Aorta (tissue), 5 donors: ENCODE measurements at regions not wholly inside any gene's neighbourhood (a gene's known extent, or its start where the extent isn't known, plus 50 kb on each side); places are given as distances from the start of the nearest gene placed in this dataset.
A peak's percentile ranks its signal among the peaks of the same experiment; 100 is the strongest.
"Not testable (repeated sequence)": the region's sequence is repeated elsewhere in the genome, so short reads cannot be mapped to it uniquely, and the experiment has no call there.

Experiments used
- ATAC-seq: fragments of 200-7000 bp; cut with Tn5 transposase; one replicate; pipeline ENCODE4 v1.9.1; 2022; ENCODE audit warnings: moderate library complexity; ENCODE audit not compliant: low FRiP score
- DNase-seq, 2 donors: peaks; one replicate each; pipeline ENCODE4 v3.0.0-alpha.2; 2020
- H3K27ac ChIP-seq, 2 donors: one replicate each; pipeline ENCODE4 v1.5.1; 2013; ENCODE audit warnings: low read length in 2 of 2, mild to moderate bottlenecking in 2 of 2, moderate library complexity in 2 of 2, control low read depth in 1 of 2, inconsistent platforms in 1 of 2, low read depth in 1 of 2
- H3K27me3 ChIP-seq, 2 donors: one replicate each; pipeline ENCODE4 v1.6.1; 2013; ENCODE audit warnings: control low read depth in 1 of 2, low read length in 1 of 2, mild to moderate bottlenecking in 1 of 2, moderate library complexity in 1 of 2; ENCODE audit not compliant: insufficient read depth in 2 of 2, control insufficient read depth in 1 of 2
- H3K36me3 ChIP-seq, 2 donors: one replicate each; pipeline ENCODE4 v1.6.1; 2013; ENCODE audit warnings: control low read depth in 1 of 2, low read length in 1 of 2, mild to moderate bottlenecking in 1 of 2; ENCODE audit not compliant: insufficient read depth in 2 of 2, control insufficient read depth in 1 of 2
- H3K4me1 ChIP-seq, 2 donors: one replicate each; pipeline ENCODE4 v1.6.1; 2013; ENCODE audit warnings: low read length in 2 of 2, control low read depth in 1 of 2, mild to moderate bottlenecking in 1 of 2, moderate library complexity in 1 of 2; ENCODE audit not compliant: insufficient read depth in 2 of 2, control insufficient read depth in 1 of 2
- H3K4me3 ChIP-seq, 2 donors: one replicate each; pipeline ENCODE4 v1.5.1; 2013; ENCODE audit warnings: low read length in 2 of 2, control low read depth in 1 of 2, mild to moderate bottlenecking in 1 of 2
- H3K9me3 ChIP-seq: one replicate; pipeline ENCODE4 v1.6.1; 2013; ENCODE audit warnings: mild to moderate bottlenecking, low read length; ENCODE audit not compliant: control insufficient read depth
- WGBS, 2 donors: extraction: QIAGEN DNeasy Blood & Tissue Kit; methylation state at CpG; one replicate each; pipeline ENCODE4 v1.1.7; 2013; 5-methylcytosine and 5-hydroxymethylcytosine counted together
- intact Hi-C, 2 donors: fragments of 100-400 bp; cut with DNase I; formaldehyde crosslinking; loops; one replicate each; pipeline versions ENCODE4 v1.14.2 to v1.15.0; 2022
- donor health status: healthy with polysubstance abuse.
- donor health status: Bipolar disorder and iron deficiency.
- donor health status: DM: no; HTN: no; CAD: no.
- donor health status: DM: no; HTN: no; CAD: no.
- donor health status: DM: yes; HTN: yes; CAD: no.

DNA sequence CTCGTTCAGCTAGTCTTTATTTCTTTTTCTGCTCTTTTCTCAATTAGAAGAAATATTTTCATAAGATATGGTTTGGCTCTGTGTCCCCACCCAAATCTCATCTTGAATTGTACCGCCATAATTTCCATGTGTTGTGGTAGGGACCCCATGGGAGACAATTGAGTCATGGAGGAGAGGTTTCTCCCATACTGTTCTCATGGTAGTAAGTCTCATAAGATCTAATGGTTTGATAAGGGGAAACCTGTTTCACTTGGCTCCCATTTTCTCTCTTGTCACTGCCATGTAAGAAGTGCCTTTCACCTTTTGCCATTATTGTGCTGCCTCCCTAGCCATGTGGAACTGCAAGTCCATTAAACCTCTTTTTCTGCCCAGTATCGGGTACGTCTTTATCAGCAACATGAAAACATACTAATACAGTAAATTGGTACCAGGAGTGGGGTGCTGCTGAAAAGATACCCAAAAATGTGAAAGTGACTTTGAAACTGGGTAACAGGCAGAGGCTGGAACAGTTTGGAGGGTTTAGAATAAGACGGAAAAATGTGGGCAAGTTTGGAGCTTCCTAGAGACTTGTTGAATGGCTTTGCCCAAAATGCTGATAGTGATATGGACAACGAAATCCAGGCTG lies 112.0 kb upstream of the SMARCA2 start:
- intact Hi-C loops, H3K4me1 ChIP-seq, ATAC-seq, DNase-seq, H3K36me3 ChIP-seq, H3K4me3 ChIP-seq, H3K9me3 ChIP-seq, H3K27ac ChIP-seq, H3K27me3 ChIP-seq: not testable (repeated sequence)
- WGBS, 2 donors, result 72 to 87% methylated on average over 6 of the region's 6 CpGs

DNA sequence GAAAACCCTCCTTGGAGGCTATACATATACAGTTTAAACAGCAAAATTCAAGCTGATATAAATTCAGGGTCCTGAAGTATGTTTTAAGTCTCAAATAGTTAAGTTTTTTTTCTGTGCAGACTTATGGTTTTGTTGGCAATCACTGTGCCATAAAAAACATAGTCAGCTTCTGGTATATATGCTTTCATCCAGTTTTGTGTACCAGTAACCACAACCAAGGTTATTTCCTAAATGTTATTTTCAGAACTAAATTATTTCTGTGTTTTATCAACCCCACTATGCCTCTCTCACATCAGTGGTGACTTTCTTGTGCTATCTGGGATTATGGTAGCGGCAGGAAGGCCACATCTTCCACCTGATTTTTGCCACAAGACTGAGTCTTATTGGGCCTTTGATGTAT lies 107.7 kb upstream of the SMARCA2 start:
- H3K4me3 ChIP-seq, result no peak overlapping the region
- WGBS, 2 donors, result 92 to 93% methylated on average over 1 of the region's 1 CpG
- H3K36me3 ChIP-seq, result no peaks in the 10 kb centered on the region
- ATAC-seq, result no peak
- no peak overlapping the region for H3K27ac ChIP-seq
- H3K27me3 ChIP-seq, result no peaks in the 10 kb centered on the region
- H3K4me1 ChIP-seq, result no peaks in the 10 kb centered on the region
- no peak for DNase-seq
- intact Hi-C loops, result no loop called here
- H3K9me3 ChIP-seq, result peaks cover 7% of the 10 kb centered on the region

DNA sequence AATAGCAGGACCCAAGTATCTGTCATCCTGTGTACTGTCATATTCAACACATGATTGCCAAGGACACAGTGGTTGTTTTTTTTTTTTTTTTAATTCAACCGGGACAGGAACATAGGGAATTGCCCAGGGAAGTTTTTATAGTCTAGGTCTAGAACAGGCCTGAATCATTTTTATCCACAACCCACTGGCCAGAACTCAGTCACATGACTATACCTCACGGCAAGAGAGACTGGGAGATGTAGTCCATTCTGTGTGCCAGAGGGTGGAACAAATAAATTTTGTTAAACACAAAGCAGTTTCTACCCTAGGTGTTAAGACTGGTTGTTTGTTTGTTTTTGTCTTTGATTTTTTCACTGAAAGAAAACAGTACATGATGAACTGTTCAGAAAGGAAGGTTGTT lies 105.8 kb upstream of the SMARCA2 start:
- H3K27me3 ChIP-seq, result no peaks in the 10 kb centered on the region
- no peak overlapping the region for H3K4me3 ChIP-seq
- no peak overlapping the region for H3K27ac ChIP-seq
- ATAC-seq (no peak), DNase-seq (no peak)
- peaks cover 2% of the 10 kb centered on the region for H3K9me3 ChIP-seq
- intact Hi-C loops, result no loop called here
- no peaks in the 10 kb centered on the region for H3K36me3 ChIP-seq
- WGBS, 2 donors, result 37 to 42% methylated on average over 2 of the region's 2 CpGs
- H3K4me1 ChIP-seq, result no peaks in the 10 kb centered on the region

DNA sequence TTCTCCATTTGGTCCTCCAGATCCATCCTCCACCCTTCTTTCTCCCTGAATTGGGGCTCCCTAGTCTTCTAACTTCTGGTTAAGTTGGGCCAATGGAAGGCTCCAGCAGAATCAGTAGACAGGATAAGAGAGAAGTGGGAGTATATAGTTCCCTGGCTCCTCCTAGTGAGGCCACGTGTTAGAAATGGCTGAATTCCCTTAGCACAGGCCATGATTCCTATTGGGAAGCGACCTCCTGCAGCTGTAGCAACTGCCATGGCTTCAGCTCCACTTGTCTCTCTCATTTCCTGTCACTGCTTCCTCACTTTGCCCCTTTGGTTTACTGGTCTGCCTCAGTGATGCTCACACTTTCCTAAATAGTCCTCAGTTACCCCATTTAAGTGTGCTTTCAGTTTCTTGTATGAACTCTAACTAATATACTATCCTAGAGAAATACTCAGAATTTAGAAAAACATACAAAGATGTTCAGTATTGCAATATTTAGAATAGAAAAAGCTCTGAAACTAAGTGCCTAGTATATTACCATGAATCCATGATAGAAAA lies 104.8 kb upstream of the SMARCA2 start:
- Histone ChIP-seq H3K9me3 (no peaks in the 10 kb centered on the region), H3K36me3 (no peaks in the 10 kb centered on the region), H3K27me3 (no peaks in the 10 kb centered on the region), H3K27ac (no peak overlapping the region), H3K4me3 (no peak overlapping the region), H3K4me1 (no peaks in the 10 kb centered on the region)
- WGBS, 2 donors, result 54 to 64% methylated on average over 2 of the region's 2 CpGs
- intact Hi-C loops, result no loop called here
- ATAC-seq (no peak), DNase-seq (no peak)

DNA sequence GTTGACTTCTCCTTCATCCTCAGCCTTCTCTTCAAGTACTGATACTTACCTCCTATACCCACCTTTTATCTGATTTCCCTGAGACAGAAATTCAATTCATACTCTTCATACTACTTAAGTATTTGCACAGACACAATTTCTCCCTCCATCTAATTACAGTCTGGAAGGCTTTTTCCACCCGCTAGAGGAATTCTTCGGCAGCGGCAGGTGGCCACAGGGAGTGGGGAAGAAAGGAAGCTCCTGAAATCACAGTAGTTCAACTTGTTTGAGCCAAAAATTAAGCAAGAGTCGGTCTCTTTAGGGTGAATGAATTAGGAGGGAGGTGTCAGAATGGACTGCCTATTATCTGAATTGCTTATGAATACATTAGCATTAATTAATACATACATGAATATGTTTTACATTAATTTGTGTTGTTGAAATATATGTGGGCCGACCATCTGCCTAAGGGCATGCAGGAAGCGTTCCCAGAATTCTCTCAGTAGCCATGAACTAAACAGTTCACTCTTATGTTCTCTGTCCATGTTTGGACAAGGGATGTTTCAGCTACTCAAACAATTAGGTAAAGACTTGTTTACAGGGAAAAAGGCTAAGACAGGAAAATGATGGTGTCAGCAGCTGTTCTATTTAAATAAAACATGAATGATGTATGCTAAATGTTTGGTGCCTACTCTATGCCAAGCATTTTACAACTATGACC lies 101.4 kb upstream of the SMARCA2 start:
- ATAC-seq (no peak), DNase-seq (no peak)
- Histone ChIP-seq H3K9me3 (no peaks in the 10 kb centered on the region), H3K4me3 (no peak overlapping the region), H3K27me3 (no peaks in the 10 kb centered on the region), H3K36me3 (no peaks in the 10 kb centered on the region), H3K4me1 (no peaks in the 10 kb centered on the region), H3K27ac (no peak overlapping the region)
- 87% methylated on average over 6 of the region's 6 CpGs for WGBS, 2 donors
- intact Hi-C loops, result no loop called here

DNA sequence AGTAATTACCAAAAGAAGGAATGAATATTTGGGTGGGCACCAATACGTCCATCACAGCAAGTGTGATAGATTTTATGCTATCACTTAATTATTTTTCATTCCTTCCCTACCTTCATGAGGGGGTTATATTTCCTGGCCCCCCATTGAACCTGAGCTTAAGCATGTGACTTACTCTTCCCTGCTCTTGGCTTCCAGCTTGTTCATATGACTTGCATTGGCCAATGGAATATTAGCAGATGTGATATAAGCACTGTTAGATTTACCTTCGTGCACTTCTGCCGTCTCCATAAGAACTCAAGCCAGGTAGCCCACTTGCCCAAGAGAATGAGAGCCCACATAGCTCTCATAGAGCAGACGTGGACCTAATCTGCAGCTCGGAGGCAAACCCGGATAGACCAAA lies 99.1 kb upstream of the SMARCA2 start:
- H3K4me3 ChIP-seq, result peak overlapping the region in 1 of 2 donors; percentile 1
- no peaks in the 10 kb centered on the region for H3K9me3 ChIP-seq
- no peaks in the 10 kb centered on the region for H3K36me3 ChIP-seq
- H3K27me3 ChIP-seq, result no peaks in the 10 kb centered on the region
- 87 to 89% methylated on average over 6 of the region's 6 CpGs for WGBS, 2 donors
- no peaks in the 10 kb centered on the region for H3K4me1 ChIP-seq
- ATAC-seq (no peak), DNase-seq (no peak)
- intact Hi-C loops, result no loop called here
- no peak overlapping the region for H3K27ac ChIP-seq

DNA sequence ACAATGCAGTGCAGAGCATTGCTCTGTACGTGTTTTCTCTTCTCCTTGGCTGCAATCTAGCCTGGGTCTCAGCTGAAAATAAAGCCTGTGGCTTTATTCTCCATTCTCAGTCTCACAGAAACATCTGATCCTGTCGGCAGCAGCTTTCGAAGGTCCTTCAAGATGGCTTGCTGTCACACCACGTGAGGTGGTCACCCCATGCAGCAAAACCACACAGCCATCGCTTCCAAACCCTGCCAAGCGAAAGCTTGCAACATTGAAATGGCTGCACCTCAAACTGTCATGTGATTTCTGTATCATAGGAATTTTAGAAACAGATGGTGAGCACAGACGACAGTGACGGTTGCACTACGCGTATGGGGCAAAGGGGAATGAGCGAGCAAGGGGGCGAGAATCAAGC lies 98.5 kb upstream of the SMARCA2 start:
- H3K4me3 ChIP-seq, result no peak overlapping the region
- intact Hi-C loops, result no loop called here
- no peaks in the 10 kb centered on the region for H3K27me3 ChIP-seq
- H3K27ac ChIP-seq, result no peak overlapping the region
- no peaks in the 10 kb centered on the region for H3K4me1 ChIP-seq
- WGBS, 2 donors, result 61 to 69% methylated on average over 12 of the region's 12 CpGs
- ATAC-seq (no peak), DNase-seq (no peak)
- no peaks in the 10 kb centered on the region for H3K9me3 ChIP-seq
- no peaks in the 10 kb centered on the region for H3K36me3 ChIP-seq

DNA sequence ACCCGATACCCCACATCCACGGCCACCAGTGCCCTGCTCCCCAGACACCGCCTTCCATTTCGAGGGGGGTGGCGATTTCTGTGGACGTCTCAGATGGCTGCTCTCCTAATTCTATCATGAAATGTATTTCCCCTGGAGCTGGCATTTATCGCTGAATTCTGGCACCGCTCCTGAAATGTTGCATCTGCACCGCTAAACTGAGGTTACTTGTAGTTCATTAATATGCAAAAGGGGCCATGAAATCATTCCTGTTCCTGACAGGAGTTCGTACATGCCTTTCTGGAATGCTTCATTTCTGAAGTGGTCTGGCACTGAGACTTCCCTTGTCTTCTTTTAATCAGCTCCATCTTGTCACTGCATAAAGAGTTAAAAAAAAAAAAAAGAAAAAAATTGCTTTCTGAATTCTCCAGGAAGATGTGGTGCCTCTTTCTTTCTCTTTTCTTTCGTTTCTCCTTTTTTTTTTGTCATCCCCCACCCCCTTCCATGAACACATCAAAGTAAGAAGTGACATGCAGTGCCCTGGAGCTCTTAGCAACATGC lies 97.7 kb upstream of the SMARCA2 start:
- Histone ChIP-seq H3K4me1 (no peaks in the 10 kb centered on the region), H3K4me3 (no peak overlapping the region), H3K27ac (no peak overlapping the region), H3K9me3 (no peaks in the 10 kb centered on the region), H3K27me3 (no peaks in the 10 kb centered on the region), H3K36me3 (no peaks in the 10 kb centered on the region)
- WGBS, 2 donors, result 49 to 56% methylated on average over 11 of the region's 11 CpGs
- no peak for ATAC-seq
- intact Hi-C loops, result no loop called here
- DNase-seq, result no peak

DNA sequence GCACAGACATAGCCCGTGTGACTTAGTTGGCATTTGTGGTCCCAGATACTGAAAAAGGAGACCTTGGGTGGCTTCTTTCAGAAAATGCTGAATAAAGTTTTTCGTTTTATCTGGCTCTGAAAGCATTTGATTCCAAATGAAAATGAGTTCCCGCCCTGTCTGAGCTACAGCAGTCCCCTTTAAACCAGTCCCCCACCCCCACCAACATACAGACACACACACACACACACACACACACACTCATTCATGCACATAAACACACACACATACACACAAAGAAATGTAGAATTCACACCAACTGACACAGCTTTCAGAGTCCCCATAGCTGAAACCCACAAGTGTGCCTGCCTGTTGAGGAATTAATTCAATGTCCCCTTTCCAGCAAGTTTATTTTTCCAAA lies 97.0 kb upstream of the SMARCA2 start:
- DNase-seq (no peak), ATAC-seq (no peak)
- Histone ChIP-seq H3K9me3 (no peaks in the 10 kb centered on the region), H3K4me1 (no peaks in the 10 kb centered on the region), H3K27me3 (no peaks in the 10 kb centered on the region), H3K27ac (no peak overlapping the region), H3K36me3 (no peaks in the 10 kb centered on the region), H3K4me3 (no peak overlapping the region)
- intact Hi-C loops, result no loop called here
- WGBS, 2 donors, result 42 to 48% methylated on average over 3 of the region's 3 CpGs
